WTC11 (cell line): ENCODE measurements at regions not wholly inside any gene's neighbourhood (a gene's known extent, or its start where the extent isn't known, plus 50 kb on each side); places are given as distances from the start of the nearest gene placed in this dataset.

ENCODE experiments used
- AFF4 ChIP-seq: sonication (generic); formaldehyde crosslinking; IDR thresholded peaks from 2 replicates; pipeline ENCODE4 v1.8.1; 2023; ENCODE audit warnings: mild to moderate bottlenecking, missing genetic modification reagents, borderline replicate concordance
- CDX4 ChIP-seq: fragments of 250-450 bp; sonication (Bioruptor Pico); IDR thresholded peaks from 2 replicates; pipeline ENCODE4 v1.9.0; 2021; ENCODE audit warnings: moderate library complexity, mild to moderate bottlenecking, inconsistent platforms, borderline replicate concordance
- CTCF ChIP-seq: fragments of 200-600 bp; IDR thresholded peaks from 2 replicates; pipeline ENCODE4 v1.8.0; 2022; ENCODE audit warnings: antibody characterized with exemption
- HMGXB4 ChIP-seq: sonication (generic); formaldehyde crosslinking; IDR thresholded peaks from 2 replicates; pipeline ENCODE4 v1.8.1; 2023; ENCODE audit warnings: mild to moderate bottlenecking, moderate library complexity, missing genetic modification reagents
- JUN ChIP-seq: sonication (generic); formaldehyde crosslinking; IDR thresholded peaks from 2 replicates; pipeline ENCODE4 v1.8.0; 2023; ENCODE audit warnings: mild to moderate bottlenecking, missing genetic modification reagents
- MAX ChIP-seq: sonication (generic); formaldehyde crosslinking; IDR thresholded peaks from 2 replicates; pipeline ENCODE4 v1.8.0; 2022; ENCODE audit warnings: mild to moderate bottlenecking, missing genetic modification reagents
- MYBL2 ChIP-seq: sonication (generic); formaldehyde crosslinking; IDR thresholded peaks from 2 replicates; pipeline ENCODE4 v1.8.1; 2023; ENCODE audit warnings: mild to moderate bottlenecking, moderate library complexity, missing genetic modification reagents
- NFE2L1 ChIP-seq: sonication (generic); formaldehyde crosslinking; IDR thresholded peaks from 2 replicates; pipeline ENCODE4 v1.8.1; 2023; ENCODE audit warnings: missing genetic modification reagents
- PRDM15 ChIP-seq: sonication (generic); formaldehyde crosslinking; IDR thresholded peaks from 2 replicates; pipeline ENCODE4 v1.8.0; 2022; ENCODE audit warnings: missing genetic modification reagents
- SP1 ChIP-seq: sonication (generic); formaldehyde crosslinking; conservative IDR thresholded peaks from 2 replicates; pipeline ENCODE4 v1.8.1; 2022; ENCODE audit warnings: missing genetic modification reagents
- TCF7 ChIP-seq: sonication (generic); formaldehyde crosslinking; IDR thresholded peaks from 2 replicates; pipeline ENCODE4 v1.8.0; 2022; ENCODE audit warnings: mild to moderate bottlenecking, low read depth, missing genetic modification reagents, moderate library complexity
- TP53 ChIP-seq: sonication (generic); formaldehyde crosslinking; IDR thresholded peaks from 2 replicates; pipeline ENCODE4 v1.8.1; 2023; ENCODE audit warnings: mild to moderate bottlenecking, missing genetic modification reagents
- ZNF263 ChIP-seq: sonication (generic); formaldehyde crosslinking; IDR thresholded peaks from 2 replicates; pipeline ENCODE4 v1.8.1; 2022; ENCODE audit warnings: low read depth, mild to moderate bottlenecking, moderate library complexity, missing genetic modification reagents

GRCh38 chr18:68505178-68505574 is 209.7 kb downstream of the TMX3 start:
- TF ChIP-seq CTCF = no peak
- TF ChIP-seq SP1 (CRISPR knock-in tag) = no peak
- no peak for TF ChIP-seq MAX (CRISPR knock-in tag)
- TF ChIP-seq PRDM15 (CRISPR knock-in tag) = no peak
- TF ChIP-seq TCF7 (CRISPR knock-in tag) = no peak
- TF ChIP-seq JUN (CRISPR knock-in tag) = no peak
- TF ChIP-seq CDX4 = no peak
- no peak for TF ChIP-seq HMGXB4 (CRISPR knock-in tag)
- no peak for TF ChIP-seq NFE2L1
- TF ChIP-seq TP53 = no peak
- no peak for TF ChIP-seq ZNF263 (CRISPR knock-in tag)
- TF ChIP-seq AFF4 = no peak
- TF ChIP-seq MYBL2 (CRISPR knock-in tag) = no peak
